GM12892 (cell line): ENCODE measurements at regions not wholly inside any gene's neighbourhood (a gene's known extent, or its start where the extent isn't known, plus 50 kb on each side); places are given as distances from the start of the nearest gene placed in this dataset.

Experiments
- POLR2A ChIP-seq: IDR thresholded peaks from 2 replicates; pipeline ENCODE4 v1.6.1; 2011; ENCODE audit warnings: low read depth, low read length, control low read depth
- POLR2AphosphoS5 ChIP-seq: IDR thresholded peaks from 2 replicates; pipeline ENCODE4 v1.6.1; 2011; ENCODE audit warnings: low read depth, low read length, control low read depth
- TAF1 ChIP-seq: IDR thresholded peaks from 2 replicates; pipeline ENCODE4 v1.6.1; 2011; ENCODE audit warnings: low read depth, mild to moderate bottlenecking, control low read depth, low read length, borderline replicate concordance

DNA sequence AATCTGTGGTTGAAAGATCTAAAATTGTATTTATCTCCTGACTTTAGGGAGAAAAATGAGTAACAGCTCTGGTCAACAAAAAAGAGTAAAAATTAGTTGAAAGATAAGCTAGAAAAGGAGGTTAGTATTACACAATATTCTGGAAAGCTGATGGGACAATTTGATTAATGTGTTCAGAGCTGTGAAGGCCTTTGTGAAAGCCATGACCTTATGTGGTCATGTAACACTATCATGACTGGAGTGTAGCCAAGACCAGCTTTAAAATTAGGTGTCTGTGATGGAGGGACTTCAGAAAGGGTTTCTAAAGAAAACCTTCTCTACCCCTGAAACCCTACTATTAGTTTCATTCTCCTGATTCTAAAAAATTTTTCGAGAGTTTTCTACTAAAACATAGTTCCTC lies 127.2 kb downstream of the NFKBIZ start:
- TF ChIP-seq POLR2A (no peak), POLR2AphosphoS5 (no peak), TAF1 (no peak)
